AG09319 (cell line): ENCODE measurements at regions not wholly inside any gene's neighbourhood (a gene's known extent, or its start where the extent isn't known, plus 50 kb on each side); places are given as distances from the start of the nearest gene placed in this dataset.
A peak's percentile ranks its signal among the peaks of the same experiment; 100 is the strongest.
"Not testable (repeated sequence)": the region's sequence is repeated elsewhere in the genome, so short reads cannot be mapped to it uniquely, and the experiment has no call there.

Experiments
- DNase-seq: peaks from one replicate; pipeline ENCODE4 v3.0.0-alpha.2; 2010; ENCODE audit warnings: low read depth; ENCODE audit errors: extremely low read depth
- TF ChIP-seq, protein P1 (sequence below): IDR thresholded peaks from 2 replicates; pipeline ENCODE4 v1.5.1; 2011; ENCODE audit warnings: low read depth, mild to moderate bottlenecking, inconsistent platforms, low read length, moderate library complexity

DNA sequence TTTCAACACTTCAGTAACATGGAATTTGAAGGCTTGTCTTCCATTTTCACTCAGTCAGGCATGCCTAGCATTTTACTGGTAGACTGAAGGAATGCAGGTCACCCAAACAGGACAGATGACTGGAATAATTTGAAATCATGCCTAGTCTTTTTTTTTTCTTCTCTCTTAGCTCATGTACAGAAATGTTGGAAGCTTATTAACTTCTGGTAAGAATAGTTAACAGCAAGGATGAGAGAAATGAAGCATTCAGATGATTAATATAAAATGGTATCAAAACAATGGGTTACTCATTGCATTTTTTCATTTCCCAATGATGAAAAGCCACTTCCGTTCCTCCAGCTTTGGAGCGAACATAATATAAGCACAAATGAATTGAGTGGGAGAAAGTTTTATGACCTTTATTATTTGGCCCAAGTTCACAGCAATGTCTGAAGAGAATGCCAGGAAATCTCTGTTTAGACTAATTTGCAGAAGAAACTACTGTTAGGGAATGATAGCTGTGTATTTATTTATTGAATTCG is 431.6 kb upstream of the RASGRP1 start:
- TF ChIP-seq, protein P1, sequence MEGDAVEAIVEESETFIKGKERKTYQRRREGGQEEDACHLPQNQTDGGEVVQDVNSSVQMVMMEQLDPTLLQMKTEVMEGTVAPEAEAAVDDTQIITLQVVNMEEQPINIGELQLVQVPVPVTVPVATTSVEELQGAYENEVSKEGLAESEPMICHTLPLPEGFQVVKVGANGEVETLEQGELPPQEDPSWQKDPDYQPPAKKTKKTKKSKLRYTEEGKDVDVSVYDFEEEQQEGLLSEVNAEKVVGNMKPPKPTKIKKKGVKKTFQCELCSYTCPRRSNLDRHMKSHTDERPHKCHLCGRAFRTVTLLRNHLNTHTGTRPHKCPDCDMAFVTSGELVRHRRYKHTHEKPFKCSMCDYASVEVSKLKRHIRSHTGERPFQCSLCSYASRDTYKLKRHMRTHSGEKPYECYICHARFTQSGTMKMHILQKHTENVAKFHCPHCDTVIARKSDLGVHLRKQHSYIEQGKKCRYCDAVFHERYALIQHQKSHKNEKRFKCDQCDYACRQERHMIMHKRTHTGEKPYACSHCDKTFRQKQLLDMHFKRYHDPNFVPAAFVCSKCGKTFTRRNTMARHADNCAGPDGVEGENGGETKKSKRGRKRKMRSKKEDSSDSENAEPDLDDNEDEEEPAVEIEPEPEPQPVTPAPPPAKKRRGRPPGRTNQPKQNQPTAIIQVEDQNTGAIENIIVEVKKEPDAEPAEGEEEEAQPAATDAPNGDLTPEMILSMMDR, result no peak
- DNase-seq, result peak; percentile 81

DNA sequence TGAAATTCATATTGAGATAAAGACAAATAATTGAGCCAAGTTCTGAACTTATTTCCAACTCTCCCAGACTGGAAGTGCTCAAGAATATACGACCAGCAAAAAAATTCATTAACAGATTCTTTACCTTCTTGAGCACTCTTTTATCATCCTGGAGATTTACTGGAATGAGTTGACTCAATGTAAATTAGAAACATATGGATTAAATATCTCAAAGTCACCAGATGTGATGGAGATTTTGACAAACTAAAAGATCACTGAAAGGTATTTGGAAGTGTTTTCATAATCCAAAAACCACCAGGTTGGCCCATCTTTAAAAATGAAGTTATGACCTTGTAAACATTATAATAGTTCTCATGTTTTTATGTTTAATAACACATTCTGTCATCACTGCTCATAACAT is 433.2 kb upstream of the RASGRP1 start:
- no peak for DNase-seq
- TF ChIP-seq, protein P1, result no peak

DNA sequence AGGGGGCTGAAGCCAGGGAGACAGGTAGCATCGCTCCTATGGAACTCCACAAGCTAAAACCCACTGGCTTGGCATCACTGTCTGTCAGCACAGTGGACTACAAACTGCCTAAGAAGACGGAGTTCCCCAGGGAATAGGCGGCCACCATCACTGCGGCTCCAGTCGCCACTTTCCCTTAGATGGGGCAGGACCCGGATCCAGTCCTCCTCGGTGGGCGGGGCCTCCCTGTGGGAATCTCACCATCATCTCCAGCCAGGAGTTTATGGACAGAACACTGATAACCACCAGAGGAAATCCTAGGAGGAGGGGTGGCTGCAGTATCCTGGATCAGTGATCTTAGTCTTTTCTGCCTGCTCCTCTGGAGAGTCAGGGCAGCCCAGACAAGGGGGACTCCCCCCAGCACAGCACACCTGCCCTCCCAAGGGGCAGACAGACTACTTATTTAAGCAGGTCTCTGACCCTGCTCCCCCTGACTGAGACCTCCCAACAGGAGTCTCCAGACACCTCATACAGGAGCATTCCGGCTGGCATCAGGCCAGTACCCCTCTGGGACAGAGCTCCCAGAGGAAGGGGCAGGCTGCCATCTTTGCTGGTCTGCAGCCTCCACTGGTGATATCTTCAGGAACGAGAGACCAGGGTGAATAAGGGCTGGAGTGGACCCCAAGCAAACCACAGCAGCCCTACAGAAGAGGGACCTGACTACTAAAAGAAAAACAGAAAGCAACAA is 435.6 kb upstream of the RASGRP1 start:
- TF ChIP-seq, protein P1, result no peak
- no peak for DNase-seq

DNA sequence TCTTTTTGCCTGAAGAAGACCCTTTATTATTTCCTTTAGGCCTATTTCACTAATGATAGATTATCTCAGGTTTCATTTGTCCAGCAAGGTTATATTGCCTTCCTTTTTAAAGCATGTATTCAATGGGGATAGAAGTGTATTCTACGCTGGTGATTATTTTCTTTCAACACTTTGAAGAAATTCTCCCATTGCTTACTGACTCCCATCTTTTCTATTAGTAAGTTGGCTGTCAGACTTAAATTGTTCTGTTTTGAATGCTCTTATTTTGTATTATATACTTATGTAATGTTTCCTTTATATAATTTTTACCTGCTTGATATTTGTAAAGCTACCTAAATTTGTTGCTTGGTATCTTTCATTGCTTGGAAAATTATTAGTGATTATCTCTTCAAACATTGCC is 445.1 kb upstream of the RASGRP1 start:
- TF ChIP-seq, protein P1, result no peak
- DNase-seq, result no peak

DNA sequence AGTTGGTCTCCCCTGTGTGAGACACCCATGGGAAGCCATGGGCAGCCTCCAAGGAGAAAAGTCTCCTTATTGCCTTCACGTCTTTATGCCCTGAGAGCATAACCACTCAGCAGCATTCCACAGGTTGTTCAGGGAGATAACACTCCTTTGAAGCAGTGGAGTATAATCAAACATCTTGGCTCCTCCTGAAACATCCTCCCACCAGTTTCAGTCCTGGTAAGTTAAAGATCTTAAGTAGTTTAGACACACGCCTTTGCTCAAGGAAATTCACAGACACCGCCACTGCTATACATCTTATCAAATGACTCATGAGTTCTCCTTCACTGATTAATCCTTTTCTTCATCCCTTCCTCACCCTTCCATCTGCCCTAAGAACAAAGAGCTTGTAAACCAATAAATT is 446.5 kb upstream of the RASGRP1 start:
- DNase-seq, result not testable (repeated sequence)

DNA sequence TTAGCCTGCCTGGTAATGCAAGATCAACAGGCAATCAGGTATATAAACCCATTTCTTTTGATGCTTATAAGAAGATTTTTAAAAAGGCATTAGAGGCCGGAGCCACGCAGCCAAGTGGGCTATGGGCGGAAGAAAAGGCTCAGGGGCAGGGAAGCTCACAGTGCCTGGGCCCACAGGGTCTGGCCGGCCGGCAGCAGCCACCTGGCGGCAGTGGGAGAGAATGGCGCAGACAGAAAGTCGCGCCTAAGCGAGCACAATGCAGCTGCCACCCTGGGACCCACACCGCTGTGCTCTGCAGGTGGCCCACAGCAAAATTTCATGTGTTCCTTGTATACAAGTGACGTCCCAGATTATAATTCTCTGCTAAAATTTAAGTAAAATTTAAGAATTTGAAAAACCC is 448.6 kb upstream of the RASGRP1 start:
- no peak for DNase-seq

DNA sequence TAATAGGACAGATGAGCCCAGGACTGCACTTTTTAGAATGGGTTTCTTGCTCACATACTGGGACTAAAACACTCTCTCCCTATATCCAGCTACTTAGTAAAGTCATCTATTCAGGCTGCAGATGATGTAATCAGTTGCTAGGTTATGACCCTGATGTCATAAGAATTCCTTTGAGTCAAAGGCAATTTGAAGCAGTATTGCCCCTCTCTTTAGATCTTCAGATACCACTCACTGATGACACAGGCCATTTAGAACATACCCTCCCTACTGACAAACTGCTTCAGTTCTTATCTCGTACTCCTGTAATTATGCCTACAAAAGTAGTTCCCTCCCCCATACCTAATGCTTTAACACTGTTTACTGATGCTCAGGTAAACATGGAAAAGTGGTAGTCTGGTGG is 450.1 kb upstream of the RASGRP1 start:
- no peak for DNase-seq
- TF ChIP-seq, protein P1, result no peak

More for the DNA sequence above, 448.6 kb upstream of the RASGRP1 start:
- TF ChIP-seq, protein P1, result no peak

DNA sequence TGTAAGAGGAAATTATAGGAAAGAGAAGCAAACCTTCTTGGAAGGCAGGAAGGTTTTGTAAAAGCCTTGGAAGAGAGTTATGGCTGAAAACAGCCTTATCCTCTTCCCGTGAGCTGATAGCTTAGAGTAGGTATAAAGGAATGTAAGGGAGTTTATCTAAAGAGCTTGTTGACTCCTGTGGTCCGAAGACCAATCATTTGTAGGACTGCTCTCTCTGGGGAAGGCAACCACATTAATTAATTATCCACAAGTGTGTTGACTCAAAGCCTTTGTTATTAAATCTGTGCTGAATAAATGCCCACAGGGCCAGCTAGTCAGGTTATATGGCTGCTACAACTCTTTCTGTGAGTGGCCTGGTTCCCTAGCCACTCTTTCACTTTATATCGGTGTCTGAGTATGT is 452.1 kb upstream of the RASGRP1 start:
- TF ChIP-seq, protein P1, result no peak
- no peak for DNase-seq
